Middle frontal gyrus (tissue), 1 donor: ENCODE measurements at regions not wholly inside any gene's neighbourhood (a gene's known extent, or its start where the extent isn't known, plus 50 kb on each side); places are given as distances from the start of the nearest gene placed in this dataset.
A peak's percentile ranks its signal among the peaks of the same experiment; 100 is the strongest.

Source experiments
- DNase-seq: peaks from one replicate; pipeline ENCODE4 v3.0.0-alpha.2; 2015; ENCODE audit warnings: low spot score; ENCODE audit errors: extremely low spot score

DNA sequence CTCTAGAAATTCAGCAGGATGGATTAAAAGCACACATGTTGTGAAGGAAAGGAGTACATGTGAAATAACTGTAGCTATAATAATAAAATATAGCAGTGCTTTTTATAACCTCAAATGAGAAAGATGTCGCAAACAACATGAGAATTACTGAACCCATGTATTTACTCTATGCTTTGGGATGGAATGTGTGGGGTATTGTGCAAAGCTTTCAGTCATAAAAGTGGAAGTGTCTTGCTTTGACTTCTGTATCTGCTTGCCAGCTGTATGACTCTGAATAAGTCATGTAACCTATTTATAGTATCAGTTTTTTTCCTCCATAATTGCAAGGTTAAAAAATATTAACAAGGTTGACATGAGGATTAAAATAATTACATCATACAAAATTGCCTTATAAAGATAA lies 519.3 kb upstream of the CADM2 start:
- DNase-seq, result no peak

DNA sequence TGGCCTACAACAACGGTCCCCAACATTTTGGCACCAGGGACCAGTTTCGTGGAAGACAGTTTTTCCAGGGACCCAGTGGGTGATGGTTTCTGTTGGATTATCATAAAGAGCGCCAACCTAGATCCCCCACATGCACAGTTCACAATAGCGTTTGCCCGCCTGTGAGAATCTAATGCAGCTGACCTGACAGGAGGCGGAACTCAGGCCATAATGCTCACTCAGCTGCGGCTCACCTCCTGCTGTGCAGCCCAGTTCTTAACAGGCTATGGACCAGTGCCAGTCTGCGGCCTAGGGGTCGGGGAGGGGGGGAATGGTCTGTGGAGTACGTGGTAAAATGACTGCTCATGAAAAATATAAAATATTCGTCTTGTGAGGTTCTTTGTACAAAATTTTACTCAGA lies 518.5 kb upstream of the CADM2 start:
- no peak for DNase-seq

- DNase-seq, result no peak
These were observed 516.3 kb upstream of the CADM2 start for GRCh38 chr3:84442533-84442932.

DNA sequence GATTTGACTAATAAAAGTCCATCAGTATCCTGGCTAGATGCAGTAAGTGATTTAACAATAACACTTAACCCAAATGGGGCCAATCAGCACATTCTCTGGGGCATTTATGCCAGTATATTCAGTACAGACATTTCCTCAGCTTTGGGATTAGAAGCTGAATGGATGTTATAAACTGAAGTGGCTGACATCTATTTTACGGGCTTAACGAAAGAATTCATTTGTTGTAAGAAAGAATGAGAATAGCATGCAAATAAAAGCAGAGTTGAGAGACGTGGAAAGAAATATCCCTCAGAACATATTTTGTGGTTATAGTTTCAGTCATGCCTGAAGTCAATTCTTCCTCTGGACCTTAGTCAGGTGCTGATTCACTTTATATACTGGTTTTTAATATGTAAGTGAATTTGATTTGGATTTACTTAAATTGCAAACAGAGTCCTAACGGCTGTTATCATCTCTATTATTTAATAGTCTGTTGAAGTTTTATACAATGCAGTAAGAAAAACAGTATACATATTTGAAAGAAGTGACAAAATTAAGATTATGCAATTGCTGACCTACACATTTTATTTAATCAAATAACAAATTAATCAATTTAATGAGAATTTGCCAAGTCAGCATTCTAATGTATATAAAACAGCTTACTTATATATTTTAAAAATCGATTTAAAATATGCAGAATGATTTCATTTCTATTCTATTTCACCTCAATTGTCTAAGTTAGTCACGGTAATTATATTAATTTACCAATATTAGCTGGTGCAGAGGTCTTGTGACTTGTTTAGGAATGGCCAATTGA lies 513.9 kb upstream of the CADM2 start:
- no peak for DNase-seq

- no peak for DNase-seq
These were observed 471.5 kb upstream of the CADM2 start for GRCh38 chr3:84487296-84487695.

DNA sequence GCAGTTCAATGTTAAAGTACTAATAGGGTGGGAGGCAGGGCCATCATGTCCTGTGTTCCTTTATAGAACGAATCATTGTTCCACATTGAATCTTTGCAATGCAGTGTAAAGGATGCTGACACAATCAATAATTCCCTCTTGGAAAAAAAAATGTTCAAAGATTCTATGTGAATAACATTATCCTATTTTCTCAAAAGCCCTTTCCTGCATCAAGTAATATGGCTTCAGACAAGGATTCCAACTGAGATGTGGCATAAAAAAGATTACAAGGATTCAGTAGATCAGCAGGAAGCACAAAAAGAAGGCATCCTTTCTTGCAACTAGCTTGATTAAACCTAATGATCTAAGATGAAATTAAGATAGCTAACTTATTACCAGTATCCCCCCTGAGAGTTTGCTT lies 454.0 kb upstream of the CADM2 start:
- DNase-seq, result no peak

DNA sequence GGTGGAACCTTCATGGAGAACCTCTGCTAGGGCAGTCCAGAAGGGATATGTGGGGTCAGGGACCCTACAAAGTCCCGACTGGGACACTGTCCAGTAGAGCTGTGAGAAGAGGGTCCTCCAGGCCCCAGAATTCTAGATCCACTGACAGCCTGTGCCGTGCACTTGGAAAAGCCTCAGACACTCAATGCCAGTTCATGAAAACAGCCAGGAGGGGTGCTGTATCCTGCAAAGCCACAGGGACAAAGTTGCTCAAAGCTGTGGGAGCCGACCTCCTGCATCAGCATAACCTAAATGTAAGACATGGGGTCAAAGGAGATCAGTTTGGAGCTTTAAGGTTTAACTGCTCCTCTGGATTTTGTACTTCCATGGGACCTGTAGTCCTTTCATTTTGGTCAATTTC lies 448.8 kb upstream of the CADM2 start:
- no peak for DNase-seq

- DNase-seq, result no peak
These were observed 435.9 kb upstream of the CADM2 start for GRCh38 chr3:84522893-84523292.

DNA sequence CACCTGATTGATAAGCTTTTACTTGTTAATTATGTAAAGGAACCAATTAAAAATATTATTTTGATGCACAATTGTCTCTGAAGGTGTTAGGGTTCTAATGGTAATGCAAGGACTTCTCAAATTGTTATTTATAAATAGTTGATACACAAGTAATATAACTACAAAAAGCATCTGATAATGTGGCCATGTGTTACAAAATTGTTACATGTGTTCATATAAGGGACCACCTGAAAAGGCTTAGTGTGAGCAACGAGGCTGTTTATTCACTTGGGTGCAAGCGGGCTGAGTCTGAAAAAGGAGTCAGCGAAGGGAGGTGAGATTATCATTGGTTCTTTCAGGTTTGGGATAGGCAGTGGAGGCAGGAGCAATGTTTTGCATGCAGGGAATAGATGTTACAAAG lies 421.9 kb upstream of the CADM2 start:
- no peak for DNase-seq

- no peak for DNase-seq
These were observed 420.2 kb upstream of the CADM2 start for GRCh38 chr3:84538597-84538996.

GRCh38 chr3:84547207-84547606 lies 411.6 kb upstream of the CADM2 start:
- DNase-seq, result no peak

DNA sequence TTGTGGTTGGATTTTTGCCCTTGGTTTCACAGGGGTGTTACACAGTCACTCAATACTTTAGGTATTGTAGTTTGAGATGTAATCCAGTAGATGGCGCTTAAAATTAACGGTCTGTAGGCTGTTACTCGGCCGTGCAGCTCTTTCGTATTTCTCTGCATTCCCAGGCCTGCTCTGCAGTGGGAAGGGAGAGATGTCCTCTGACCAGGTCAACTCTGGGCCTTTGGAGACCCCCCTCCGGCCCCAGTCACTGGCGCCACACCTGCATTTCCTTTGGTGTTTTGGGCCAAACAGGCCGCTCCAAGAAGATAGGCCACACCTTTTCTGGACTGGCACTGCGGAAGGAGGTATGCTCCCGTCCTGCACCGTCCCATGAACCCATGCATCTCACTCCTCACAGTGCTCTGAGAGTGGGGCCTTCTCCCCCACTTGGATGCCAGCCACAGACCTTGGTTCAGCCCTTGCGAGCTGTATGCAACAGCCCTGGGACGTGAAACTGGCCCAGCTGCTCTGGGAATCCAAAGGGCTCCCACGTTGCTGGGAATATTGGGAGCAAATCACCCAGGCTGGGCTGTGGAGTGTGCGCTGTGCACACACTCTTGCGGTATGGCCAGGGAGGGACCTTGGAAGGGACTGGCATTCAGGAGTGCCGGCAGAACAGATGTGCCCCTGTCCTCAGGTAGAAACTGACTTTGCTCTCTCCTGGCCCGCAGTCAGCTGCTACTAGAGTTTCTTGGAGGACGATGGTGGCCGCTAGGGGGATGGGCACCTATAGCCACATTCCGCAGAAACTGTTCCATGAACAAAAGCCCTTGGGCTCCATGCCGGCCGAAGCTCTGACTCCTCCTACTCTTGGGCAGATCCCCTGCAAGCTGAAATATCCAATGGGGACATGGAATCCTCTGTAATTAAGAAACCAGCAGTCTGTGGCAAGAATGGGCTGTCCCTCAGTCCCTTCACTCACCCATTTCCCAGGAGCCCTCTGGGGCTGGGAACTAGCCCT lies 410.5 kb upstream of the CADM2 start:
- DNase-seq, result no peak

- DNase-seq, result no peak
These were observed 403.2 kb upstream of the CADM2 start for GRCh38 chr3:84555629-84556028.

- DNase-seq, result no peak
These were observed 392.5 kb upstream of the CADM2 start for GRCh38 chr3:84566256-84566655.

GRCh38 chr3:84567796-84568195 lies 391.0 kb upstream of the CADM2 start:
- no peak for DNase-seq

GRCh38 chr3:84573962-84574361 lies 384.8 kb upstream of the CADM2 start:
- DNase-seq, result no peak

- DNase-seq, result no peak
These were observed 372.4 kb upstream of the CADM2 start for GRCh38 chr3:84586427-84586826.

DNA sequence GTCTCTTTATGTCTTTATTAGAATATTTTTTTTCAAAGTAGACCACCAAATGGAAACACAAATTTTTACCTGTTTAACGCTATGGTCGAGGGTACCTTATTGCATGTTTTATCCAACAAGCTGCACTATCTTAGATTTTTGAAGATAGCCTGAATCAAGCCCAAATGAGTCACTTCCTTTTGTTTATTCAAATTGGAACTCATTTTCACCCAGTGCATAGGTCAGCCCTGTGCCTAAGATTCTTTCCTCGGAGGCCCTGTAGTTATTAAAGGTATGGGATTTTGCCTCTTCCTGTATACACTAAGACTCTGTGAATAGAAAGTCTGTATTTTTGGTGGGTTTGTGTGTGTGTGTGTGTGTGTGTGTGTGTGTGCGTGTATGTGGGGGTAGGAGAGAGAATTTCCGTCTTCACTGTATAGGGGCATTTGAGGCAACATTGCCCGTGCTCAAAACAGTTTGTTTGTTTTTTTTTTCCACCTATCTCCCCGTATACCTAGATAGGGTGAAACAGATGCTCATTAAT lies 358.0 kb upstream of the CADM2 start:
- no peak for DNase-seq

- peak; percentile 13 for DNase-seq
These were observed 357.5 kb upstream of the CADM2 start for GRCh38 chr3:84601303-84601702.

DNA sequence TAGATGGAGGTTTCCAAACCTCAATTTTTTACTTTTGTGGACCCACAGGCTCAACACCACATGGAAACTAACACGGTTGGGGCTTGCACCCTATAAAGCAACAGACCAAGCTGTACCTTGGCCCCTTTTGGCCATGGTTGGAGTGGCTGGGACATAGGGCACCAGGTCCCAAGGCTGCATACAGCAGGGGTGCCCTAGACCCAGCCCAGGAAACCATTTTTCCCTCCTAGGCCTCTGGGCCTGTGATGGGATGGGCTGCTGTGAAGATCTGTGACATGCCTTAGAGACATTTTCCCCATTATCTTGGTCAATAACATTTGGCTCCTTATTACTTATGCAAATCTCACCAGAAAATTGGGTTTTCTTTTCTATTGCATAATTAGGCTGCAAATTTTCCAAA lies 337.0 kb upstream of the CADM2 start:
- no peak for DNase-seq

DNA sequence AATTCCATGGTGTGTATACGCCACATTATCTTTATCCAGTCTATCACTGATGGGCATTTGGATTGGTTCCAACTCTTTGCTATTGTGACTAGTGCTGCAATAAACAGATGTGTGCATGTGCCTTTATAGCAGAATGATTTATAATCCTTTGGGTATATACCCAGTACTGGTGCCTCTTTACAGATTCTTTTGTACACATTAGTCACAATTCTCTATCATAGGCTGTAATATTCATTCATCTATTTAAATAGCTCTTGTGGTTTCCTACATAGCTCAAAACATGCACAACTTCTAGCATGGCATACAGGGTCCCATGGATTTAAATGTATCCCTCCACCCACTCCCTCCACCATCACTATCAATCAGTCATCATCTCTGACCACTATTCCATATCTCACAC lies 324.1 kb upstream of the CADM2 start:
- DNase-seq, result no peak

GRCh38 chr3:84637272-84637671 lies 321.5 kb upstream of the CADM2 start:
- DNase-seq, result no peak
